ENCODE measurements at regions not wholly inside any gene's neighbourhood (a gene's known extent, or its start where the extent isn't known, plus 50 kb on each side); places are given as distances from the start of the nearest gene placed in this dataset.
"Not testable (repeated sequence)": the region's sequence is repeated elsewhere in the genome, so short reads cannot be mapped to it uniquely, and the experiment has no call there.

DNA sequence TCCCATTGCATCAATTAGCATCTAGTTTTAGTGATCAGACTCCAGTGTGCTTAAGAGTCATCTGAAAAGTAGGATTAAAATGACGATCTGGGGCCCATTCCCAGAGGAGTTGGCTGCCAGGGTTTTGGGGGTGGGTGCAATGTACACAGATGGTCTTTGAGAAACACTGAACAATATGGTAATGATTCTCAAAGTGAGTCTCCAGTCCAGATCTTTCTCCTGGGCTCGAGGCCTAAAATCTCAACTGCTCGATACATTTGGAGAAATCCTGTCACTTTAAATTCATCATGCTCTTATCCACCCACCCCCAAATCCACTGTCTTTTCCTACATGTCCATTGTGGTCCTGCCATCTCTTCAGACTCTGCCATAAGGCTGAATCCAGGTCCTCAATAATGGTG is 80.7 kb upstream of the MYLIP start:
- no peak overlapping the region for H3K4me3 ChIP-seq (ENCODE audit: insufficient read depth, low read depth, low read length)
- DNase-seq, result no peak
- H3K36me3 ChIP-seq (replicated peaks; ENCODE audit: control insufficient read depth, insufficient read depth, low read length), result no peaks in the 10 kb centered on the region
- no peaks in the 10 kb centered on the region for H3K27me3 ChIP-seq (ENCODE audit: control insufficient read depth, insufficient read depth, low read length)

DNA sequence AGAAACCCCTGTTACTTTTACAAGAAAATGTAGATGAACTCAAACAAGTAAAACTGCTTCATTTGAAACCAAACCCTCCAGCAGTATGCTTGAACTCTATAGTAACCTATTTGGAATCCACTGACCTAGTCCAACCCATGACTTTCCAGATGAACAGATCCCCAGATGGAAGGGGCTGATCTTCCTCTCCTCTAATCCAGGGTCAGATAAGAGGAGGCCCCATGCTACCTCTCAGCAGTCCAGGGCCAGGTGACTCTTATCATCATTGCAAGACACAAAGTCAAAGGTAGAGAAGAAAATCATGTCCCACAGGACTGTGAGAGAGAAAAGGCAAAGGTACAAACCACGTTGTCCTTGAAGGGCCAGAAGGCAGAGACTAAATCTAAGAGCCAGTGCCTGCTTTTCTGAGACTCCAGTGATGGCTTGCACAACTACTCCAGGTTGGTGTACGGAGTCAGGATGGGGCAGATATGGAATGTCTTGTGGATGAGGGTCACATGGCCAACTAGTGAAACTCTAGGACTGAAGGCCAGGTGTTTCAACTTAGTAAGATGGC is 81.4 kb upstream of the MYLIP start:
- no peak for DNase-seq
- Histone ChIP-seq H3K36me3 (replicated peaks; ENCODE audit: control insufficient read depth, insufficient read depth, low read length) (no peaks in the 10 kb centered on the region), H3K4me3 (ENCODE audit: insufficient read depth, low read depth, low read length) (no peak overlapping the region), H3K27me3 (ENCODE audit: control insufficient read depth, insufficient read depth, low read length) (no peaks in the 10 kb centered on the region)

DNA sequence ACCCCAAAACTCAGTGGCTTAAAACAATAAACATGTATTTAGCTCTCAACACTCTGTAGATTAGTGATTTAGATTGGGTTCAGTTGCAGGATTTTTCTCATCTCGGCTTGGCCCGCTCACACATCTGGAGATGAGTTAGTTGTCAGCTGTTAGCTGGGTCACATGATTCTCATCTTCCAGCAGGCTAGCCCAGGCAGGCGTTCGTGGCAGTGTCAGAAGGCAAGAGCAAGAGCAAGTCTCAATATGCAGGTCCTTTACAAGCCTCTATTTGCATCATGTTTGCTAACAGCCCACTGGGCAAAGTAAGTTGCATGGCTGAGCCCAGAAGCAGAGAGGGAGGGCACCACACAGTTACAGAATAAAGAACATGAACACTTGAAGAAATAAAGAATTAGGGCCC is 83.6 kb upstream of the MYLIP start:
- H3K27me3 ChIP-seq (ENCODE audit: control insufficient read depth, insufficient read depth, low read length), result no peaks in the 10 kb centered on the region
- no peak for DNase-seq

DNA sequence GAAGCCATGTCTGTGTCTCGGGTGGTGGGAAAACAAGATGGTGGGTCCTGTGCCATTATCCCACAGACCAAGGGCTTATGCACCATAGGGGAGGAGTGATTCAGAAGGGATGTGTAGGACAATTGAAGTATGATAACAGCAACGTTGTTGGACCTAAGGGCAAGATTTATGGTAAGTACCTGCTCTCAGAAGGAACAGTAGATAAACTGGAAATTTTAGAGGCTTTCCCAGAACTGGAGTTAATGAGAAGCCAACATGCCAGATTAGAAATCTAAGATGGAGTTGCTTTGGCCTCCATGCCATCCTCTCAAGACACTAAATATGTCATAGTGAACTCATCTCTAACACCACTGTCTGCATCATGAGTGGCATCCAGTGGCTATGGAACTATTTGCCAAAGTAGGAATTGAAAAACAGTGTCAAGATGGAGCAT is 84.7 kb upstream of the MYLIP start:
- DNase-seq, result no peak
- no peaks in the 10 kb centered on the region for H3K36me3 ChIP-seq (replicated peaks; ENCODE audit: control insufficient read depth, insufficient read depth, low read length)

More for the DNA sequence above, 83.6 kb upstream of the MYLIP start:
- H3K4me3 ChIP-seq (ENCODE audit: insufficient read depth, low read depth, low read length), result no peak overlapping the region
- H3K36me3 ChIP-seq (replicated peaks; ENCODE audit: control insufficient read depth, insufficient read depth, low read length), result no peaks in the 10 kb centered on the region

DNA sequence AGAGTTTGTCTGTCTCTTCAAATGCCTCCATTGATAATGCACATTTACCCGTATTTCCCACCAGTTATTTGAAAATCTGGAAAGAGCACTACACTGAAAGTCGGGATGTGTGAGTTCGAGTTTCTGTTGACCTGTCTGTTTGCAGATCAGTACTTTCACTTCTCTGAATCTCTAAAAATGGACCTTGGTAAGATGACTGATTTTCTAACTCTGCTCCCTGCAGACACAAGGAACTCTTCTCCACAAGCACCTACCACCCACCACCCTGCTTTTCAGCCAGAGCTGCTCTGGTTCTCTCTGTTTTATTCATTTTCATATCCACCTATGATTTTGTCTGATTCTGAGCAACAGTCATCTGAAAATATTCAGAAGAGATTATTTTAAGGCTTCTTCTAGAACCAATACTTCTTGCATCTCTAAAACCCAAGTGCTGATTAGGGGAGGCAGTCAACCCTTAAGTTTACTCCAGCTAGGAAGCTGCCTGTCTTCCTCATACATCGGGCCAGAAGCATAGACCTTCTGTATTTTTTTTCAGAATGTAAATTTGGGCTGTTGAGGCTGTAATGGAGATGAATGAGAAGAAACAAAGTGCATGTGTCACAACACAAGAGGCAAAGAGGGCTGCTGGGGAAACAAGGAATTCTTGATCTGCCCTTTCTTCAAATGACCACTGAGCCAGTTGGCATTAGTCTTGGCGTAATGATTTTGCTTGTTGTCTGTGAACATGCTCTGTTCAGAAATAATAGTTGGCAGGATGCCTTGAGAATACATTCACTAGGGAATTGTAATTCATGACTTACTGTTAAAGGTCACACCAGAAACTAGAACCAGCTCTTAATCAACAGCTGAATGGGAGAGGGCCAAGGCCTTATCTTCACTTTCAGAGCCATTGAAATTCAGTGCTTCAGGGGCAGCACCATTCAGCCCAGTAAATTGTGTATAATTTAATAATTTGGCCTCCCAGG is 85.4 kb upstream of the MYLIP start:
- no peaks in the 10 kb centered on the region for H3K27me3 ChIP-seq (ENCODE audit: control insufficient read depth, insufficient read depth, low read length)
- H3K36me3 ChIP-seq (replicated peaks; ENCODE audit: control insufficient read depth, insufficient read depth, low read length), result no peaks in the 10 kb centered on the region
- no peak overlapping the region for H3K4me3 ChIP-seq (ENCODE audit: insufficient read depth, low read depth, low read length)
- DNase-seq, result no peak

More for the DNA sequence above, 84.7 kb upstream of the MYLIP start:
- H3K4me3 ChIP-seq (ENCODE audit: insufficient read depth, low read depth, low read length), result no peak overlapping the region
- no peaks in the 10 kb centered on the region for H3K27me3 ChIP-seq (ENCODE audit: control insufficient read depth, insufficient read depth, low read length)

DNA sequence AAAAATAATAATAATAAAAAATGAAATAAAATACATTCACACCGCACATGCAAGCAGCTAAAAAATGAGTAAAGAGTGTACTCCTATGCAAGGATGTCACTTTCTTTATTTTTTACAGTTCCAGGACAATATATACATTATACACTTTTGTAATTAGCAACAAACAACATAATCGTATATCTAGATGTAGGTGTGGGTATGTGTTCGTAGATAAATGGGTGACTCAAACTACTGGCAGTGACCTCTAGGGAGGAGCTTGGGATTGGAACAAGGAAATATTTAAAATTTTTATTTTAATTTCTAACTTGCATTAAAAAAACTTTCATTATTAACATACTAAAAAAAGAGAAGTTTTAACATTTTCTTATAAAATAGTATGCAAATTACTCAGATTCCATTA is 86.1 kb upstream of the MYLIP start:
- no peak for DNase-seq
- Histone ChIP-seq H3K36me3 (replicated peaks; ENCODE audit: control insufficient read depth, insufficient read depth, low read length) (no peaks in the 10 kb centered on the region), H3K4me3 (ENCODE audit: insufficient read depth, low read depth, low read length) (no peak overlapping the region), H3K27me3 (ENCODE audit: control insufficient read depth, insufficient read depth, low read length) (no peaks in the 10 kb centered on the region)

DNA sequence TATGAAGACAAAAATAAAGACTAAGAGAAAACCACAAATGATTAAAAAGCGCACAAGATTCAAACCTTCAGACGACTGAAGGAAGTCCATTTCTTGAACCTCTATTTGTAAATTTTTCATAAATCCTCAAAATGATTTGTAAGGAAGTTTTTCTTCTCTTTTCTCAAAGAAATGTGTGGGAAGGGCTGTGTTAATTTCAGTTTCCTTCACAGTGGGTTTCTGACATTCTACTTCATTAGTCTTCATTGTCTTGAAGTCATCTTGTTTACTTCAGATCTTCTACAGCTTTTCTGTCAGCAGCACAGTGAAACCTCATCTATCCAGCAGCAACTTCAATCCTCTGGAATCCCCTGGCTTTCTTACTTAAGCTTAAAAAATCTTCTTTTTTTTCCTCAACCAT is 87.6 kb upstream of the MYLIP start:
- Histone ChIP-seq H3K36me3 (replicated peaks; ENCODE audit: control insufficient read depth, insufficient read depth, low read length) (no peaks in the 10 kb centered on the region), H3K27me3 (ENCODE audit: control insufficient read depth, insufficient read depth, low read length) (no peaks in the 10 kb centered on the region), H3K4me3 (ENCODE audit: insufficient read depth, low read depth, low read length) (no peak overlapping the region)
- no peak for DNase-seq

DNA sequence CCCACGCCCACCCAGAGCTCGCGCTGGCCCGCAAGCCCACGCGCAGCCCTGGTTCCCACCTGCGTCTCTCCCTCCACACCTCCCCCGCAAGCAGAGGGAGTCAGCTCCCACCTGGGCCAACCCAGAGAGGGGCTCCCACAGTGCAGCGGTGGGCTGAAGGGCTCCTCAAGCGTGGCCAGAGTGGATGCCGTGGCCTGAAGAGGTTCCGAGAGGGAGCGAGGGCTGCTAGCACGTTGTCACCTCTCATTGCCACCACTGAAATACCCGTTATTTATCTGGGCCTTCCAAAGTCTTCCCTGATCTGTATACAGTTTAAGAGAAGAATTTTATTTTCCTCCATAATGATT is 88.3 kb upstream of the MYLIP start:
- no peak for DNase-seq
- Histone ChIP-seq H3K36me3 (replicated peaks; ENCODE audit: control insufficient read depth, insufficient read depth, low read length) (no peaks in the 10 kb centered on the region), H3K4me3 (ENCODE audit: insufficient read depth, low read depth, low read length) (no peak overlapping the region), H3K27me3 (ENCODE audit: control insufficient read depth, insufficient read depth, low read length) (no peaks in the 10 kb centered on the region)

DNA sequence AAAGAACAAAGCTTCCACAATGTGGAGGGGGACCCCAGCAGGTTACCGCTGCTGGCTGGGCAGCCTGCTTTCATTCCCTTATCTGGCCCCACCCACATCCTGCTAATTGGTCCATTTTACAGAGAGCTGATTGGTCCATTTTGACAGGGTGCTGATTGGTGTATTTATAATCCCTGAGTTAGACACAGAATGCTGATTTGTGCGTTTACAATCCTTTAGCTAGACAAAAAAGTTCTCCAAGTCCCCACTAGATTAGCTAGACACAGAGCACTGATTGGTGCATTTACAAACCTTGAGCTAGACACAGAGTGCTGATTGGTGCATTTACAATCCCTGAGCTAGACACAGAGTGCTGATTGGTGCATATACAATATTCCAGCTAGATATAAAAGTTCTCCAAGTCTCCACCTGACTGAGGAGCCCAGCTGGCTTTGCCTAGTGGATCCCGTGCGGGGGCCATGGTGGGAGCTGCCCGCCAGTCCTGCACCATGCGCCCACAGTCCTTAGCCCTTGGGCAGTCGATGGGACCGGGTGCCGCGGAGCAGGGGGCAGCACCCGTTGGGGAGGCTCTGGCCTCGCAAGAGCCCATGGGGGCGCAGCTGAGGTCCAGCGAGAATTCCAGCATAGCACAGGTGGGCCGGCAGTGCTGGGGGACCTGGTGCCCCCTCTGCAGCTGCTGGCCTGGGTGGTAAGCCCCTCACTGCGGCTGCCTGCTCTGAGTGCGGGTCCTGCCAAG is 88.8 kb upstream of the MYLIP start:
- H3K27me3 ChIP-seq (ENCODE audit: control insufficient read depth, insufficient read depth, low read length); DNase-seq; H3K36me3 ChIP-seq (replicated peaks; ENCODE audit: control insufficient read depth, insufficient read depth, low read length); H3K4me3 ChIP-seq (ENCODE audit: insufficient read depth, low read depth, low read length): not testable (repeated sequence)

DNA sequence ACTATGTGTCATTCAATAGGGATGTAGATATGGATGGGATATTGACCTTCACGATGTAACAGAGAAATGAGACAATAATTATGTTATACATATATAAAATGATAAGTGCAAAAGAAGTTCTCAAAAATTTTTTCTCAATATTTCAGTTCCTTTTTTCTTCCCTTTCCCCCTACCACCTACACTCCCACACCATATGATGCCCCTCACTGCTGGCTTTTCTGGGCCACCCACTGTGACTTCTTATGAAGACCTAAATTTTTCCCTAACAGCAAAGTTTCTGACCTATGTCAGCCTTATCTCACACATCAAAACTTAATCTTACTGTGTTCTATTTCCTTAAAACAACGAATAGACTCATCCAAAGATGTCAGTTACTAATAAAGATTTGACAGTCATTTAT is 89.9 kb upstream of the MYLIP start:
- Histone ChIP-seq H3K36me3 (replicated peaks; ENCODE audit: control insufficient read depth, insufficient read depth, low read length) (no peaks in the 10 kb centered on the region), H3K4me3 (ENCODE audit: insufficient read depth, low read depth, low read length) (no peak overlapping the region), H3K27me3 (ENCODE audit: control insufficient read depth, insufficient read depth, low read length) (no peaks in the 10 kb centered on the region)
- no peak for DNase-seq

DNA sequence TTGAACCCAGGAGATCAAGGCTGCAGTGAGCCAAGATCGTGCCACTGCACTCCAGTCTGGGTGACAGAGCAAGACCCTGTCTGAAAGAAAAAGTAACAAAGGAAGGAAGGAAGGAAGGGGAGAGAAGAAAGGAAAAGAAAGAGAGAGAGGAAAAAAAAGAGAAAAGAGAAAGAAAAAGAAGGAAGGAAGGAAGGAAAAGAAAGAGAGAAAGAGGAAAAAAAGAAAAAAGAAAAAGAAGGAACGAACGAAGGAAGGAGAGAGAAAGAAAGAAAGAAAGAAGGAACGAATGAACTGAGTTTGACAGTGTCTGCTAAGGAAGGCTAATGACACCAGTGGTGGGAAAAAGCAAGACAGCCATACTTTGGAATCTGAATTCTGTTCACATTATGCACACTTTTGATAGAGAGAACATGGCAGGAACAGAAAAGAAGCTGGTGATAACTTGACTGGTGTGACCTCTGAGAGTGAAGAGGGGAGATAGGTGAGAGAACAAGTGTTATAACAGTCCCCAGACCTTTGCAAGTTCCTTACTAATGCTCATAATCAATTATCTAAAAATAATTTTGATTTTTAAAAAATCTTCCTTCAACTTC is 93.3 kb upstream of the MYLIP start:
- Histone ChIP-seq H3K36me3 (replicated peaks; ENCODE audit: control insufficient read depth, insufficient read depth, low read length) (no peaks in the 10 kb centered on the region), H3K4me3 (ENCODE audit: insufficient read depth, low read depth, low read length) (no peak overlapping the region), H3K27me3 (ENCODE audit: control insufficient read depth, insufficient read depth, low read length) (no peaks in the 10 kb centered on the region)
- DNase-seq, result no peak

DNA sequence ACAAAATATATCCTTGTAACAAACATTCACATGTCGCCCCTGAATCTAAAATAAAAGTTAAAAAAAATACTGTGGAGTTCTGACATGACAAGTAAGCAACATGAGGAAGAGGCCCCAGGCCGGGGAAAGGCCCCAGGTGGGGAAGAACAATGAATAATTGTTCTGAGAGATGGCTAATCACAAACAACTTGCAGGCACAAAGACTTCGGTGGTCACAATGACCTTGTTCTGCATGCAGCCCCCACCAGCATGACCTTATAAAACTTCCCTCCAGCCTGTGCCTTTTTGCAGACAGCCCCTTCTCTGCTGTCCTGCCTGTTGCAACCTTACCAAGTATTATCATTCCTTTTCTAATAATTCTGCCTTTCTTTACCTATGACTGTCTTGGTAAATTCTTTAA is 95.7 kb upstream of the MYLIP start:
- Histone ChIP-seq H3K36me3 (replicated peaks; ENCODE audit: control insufficient read depth, insufficient read depth, low read length) (no peaks in the 10 kb centered on the region), H3K4me3 (ENCODE audit: insufficient read depth, low read depth, low read length) (no peak overlapping the region), H3K27me3 (ENCODE audit: control insufficient read depth, insufficient read depth, low read length) (no peaks in the 10 kb centered on the region)
- DNase-seq, result no peak

DNA sequence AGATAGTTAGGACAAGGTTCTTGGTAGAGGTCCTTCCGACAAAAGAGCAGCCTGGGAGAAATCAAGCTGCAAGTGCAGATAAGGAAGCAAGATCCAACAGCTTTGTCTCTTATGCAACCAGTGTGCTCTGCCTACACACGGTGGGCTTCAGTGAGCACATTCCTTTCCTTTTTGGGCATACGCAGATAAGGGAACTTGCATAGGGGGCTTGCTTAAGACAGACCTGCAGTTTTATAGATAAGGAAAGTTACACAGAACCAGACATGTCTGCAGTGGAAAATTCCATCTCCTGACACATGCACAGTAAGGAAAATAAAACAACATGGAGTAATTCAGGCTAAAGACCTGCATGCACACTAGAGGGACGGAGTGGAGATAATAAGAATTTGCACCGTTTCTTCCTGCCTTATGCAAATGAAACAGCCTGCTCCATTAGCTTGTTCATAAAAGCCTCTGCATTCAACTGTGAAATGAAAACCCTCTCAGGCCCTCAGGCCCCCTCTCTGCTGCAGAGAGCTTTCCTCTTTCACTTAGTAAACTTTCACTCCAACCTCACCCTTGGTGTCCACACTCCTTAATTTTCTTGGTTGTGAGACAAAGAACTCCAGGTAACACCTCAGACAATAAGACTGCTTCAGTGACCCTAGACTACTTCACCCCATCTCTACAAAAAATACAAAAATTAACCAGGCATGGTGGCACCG is 97.5 kb upstream of the MYLIP start:
- Histone ChIP-seq H3K27me3 (ENCODE audit: control insufficient read depth, insufficient read depth, low read length) (no peaks in the 10 kb centered on the region), H3K36me3 (replicated peaks; ENCODE audit: control insufficient read depth, insufficient read depth, low read length) (no peaks in the 10 kb centered on the region), H3K4me3 (ENCODE audit: insufficient read depth, low read depth, low read length) (no peak overlapping the region)
- DNase-seq, result no peak

DNA sequence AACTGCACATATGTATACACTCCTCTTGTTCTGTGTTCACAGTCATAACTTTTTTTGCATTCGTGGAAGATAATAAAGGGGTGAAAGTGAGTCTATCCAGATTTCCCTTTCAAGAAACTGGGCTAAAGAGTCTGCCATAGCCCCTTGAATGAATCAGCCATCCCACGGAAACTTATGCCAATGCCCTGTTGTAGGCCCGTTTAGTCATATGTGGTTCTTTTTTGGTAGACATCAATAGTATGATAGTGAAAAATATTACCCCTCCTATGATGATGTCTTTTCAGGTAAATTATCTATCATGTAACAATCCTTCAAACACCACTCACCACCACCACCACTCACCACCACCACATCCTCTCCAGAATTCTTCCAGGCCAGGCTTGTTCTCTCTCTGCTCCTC is 99.9 kb upstream of the MYLIP start:
- H3K4me3 ChIP-seq (ENCODE audit: insufficient read depth, low read depth, low read length), result no peak overlapping the region
- H3K27me3 ChIP-seq (ENCODE audit: control insufficient read depth, insufficient read depth, low read length), result no peaks in the 10 kb centered on the region
- H3K36me3 ChIP-seq (replicated peaks; ENCODE audit: control insufficient read depth, insufficient read depth, low read length), result no peaks in the 10 kb centered on the region
- DNase-seq, result no peak
